Esophagus squamous epithelium (tissue), 4 donors: ENCODE measurements at regions not wholly inside any gene's neighbourhood (a gene's known extent, or its start where the extent isn't known, plus 50 kb on each side); places are given as distances from the start of the nearest gene placed in this dataset.

Source experiments
- POLR2A ChIP-seq, 4 donors: fragments of 450-650 bp; IDR thresholded peaks; one replicate each; pipeline ENCODE4 v1.6.1; 2017; ENCODE audit warnings: antibody characterized with exemption in 4 of 4, mild to moderate bottlenecking in 4 of 4, moderate library complexity in 3 of 4
- TF ChIP-seq, protein P1 (sequence below), 6 experiments: fragments of 450-650 bp in 4 of 6; fragments of 200-600 bp in 2 of 6; sonication (generic) in 2 of 6; IDR thresholded peaks; one replicate each; pipeline ENCODE4 v1.5.1; 2016 to 2019; ENCODE audit warnings: antibody characterized with exemption in 6 of 6, mild to moderate bottlenecking in 4 of 6, moderate library complexity in 4 of 6

- TF ChIP-seq, protein P1, sequence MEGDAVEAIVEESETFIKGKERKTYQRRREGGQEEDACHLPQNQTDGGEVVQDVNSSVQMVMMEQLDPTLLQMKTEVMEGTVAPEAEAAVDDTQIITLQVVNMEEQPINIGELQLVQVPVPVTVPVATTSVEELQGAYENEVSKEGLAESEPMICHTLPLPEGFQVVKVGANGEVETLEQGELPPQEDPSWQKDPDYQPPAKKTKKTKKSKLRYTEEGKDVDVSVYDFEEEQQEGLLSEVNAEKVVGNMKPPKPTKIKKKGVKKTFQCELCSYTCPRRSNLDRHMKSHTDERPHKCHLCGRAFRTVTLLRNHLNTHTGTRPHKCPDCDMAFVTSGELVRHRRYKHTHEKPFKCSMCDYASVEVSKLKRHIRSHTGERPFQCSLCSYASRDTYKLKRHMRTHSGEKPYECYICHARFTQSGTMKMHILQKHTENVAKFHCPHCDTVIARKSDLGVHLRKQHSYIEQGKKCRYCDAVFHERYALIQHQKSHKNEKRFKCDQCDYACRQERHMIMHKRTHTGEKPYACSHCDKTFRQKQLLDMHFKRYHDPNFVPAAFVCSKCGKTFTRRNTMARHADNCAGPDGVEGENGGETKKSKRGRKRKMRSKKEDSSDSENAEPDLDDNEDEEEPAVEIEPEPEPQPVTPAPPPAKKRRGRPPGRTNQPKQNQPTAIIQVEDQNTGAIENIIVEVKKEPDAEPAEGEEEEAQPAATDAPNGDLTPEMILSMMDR (IDR thresholded peaks at IDR 0.05) = no peak
- no peak for TF ChIP-seq POLR2A (IDR thresholded peaks at IDR 0.05)
These were observed 147.6 kb upstream of the HDAC4 start for GRCh38 chr2:239548451-239548871.
